GM19035 (cell line): ENCODE measurements at regions not wholly inside any gene's neighbourhood (a gene's known extent, or its start where the extent isn't known, plus 50 kb on each side); places are given as distances from the start of the nearest gene placed in this dataset.

Experiments used
- ATAC-seq: cut with Tn5 transposase; IDR thresholded peaks from one replicate; pipeline ENCODE4 v1.9.1; 2021; ENCODE audit not compliant: unreplicated experiment

GRCh38 chr1:201707027-201707426, 121.9 kb upstream of the IPO9 start:
- no peak for ATAC-seq

GRCh38 chr1:201707656-201708055, 121.3 kb upstream of the IPO9 start:
- ATAC-seq = no peak

GRCh38 chr1:201708085-201708512, 120.9 kb upstream of the IPO9 start:
- no peak for ATAC-seq

GRCh38 chr1:201708691-201709090, 120.3 kb upstream of the IPO9 start:
- no peak for ATAC-seq

- ATAC-seq = peak; percentile 74
These were observed 119.2 kb upstream of the IPO9 start for GRCh38 chr1:201709564-201710295.

GRCh38 chr1:201710632-201711597, 118.0 kb upstream of the IPO9 start:
- ATAC-seq = no peak

GRCh38 chr1:201711811-201712210, 117.1 kb upstream of the IPO9 start:
- ATAC-seq = no peak

GRCh38 chr1:201712387-201713085, 116.4 kb upstream of the IPO9 start:
- ATAC-seq = no peak

- ATAC-seq = no peak
These were observed 115.7 kb upstream of the IPO9 start for GRCh38 chr1:201713086-201713810.

GRCh38 chr1:201714542-201715329, 114.2 kb upstream of the IPO9 start:
- no peak for ATAC-seq

- ATAC-seq = no peak
These were observed 113.6 kb upstream of the IPO9 start for GRCh38 chr1:201715351-201715750.

GRCh38 chr1:201715801-201716741, 112.9 kb upstream of the IPO9 start:
- ATAC-seq = no peak

GRCh38 chr1:201716742-201717135, 112.2 kb upstream of the IPO9 start:
- no peak for ATAC-seq

GRCh38 chr1:201717286-201717685, 111.7 kb upstream of the IPO9 start:
- ATAC-seq = no peak

- ATAC-seq = no peak
These were observed 110.4 kb upstream of the IPO9 start for GRCh38 chr1:201718346-201719202.

GRCh38 chr1:201719812-201720521, 109.0 kb upstream of the IPO9 start:
- ATAC-seq = no peak

- ATAC-seq = no peak
These were observed 108.5 kb upstream of the IPO9 start for GRCh38 chr1:201720522-201720844.
